Liver (tissue), 8 donors: ENCODE measurements at regions not wholly inside any gene's neighbourhood (a gene's known extent, or its start where the extent isn't known, plus 50 kb on each side); places are given as distances from the start of the nearest gene placed in this dataset.

Experiments used
- DNase-seq: peaks from one replicate; pipeline ENCODE4 v3.0.0-alpha.2; 2017; ENCODE audit warnings: low spot score
- H3K27ac ChIP-seq, 2 donors: one replicate each; pipeline ENCODE4 v1.7.0; 2013; ENCODE audit warnings: inconsistent platforms in 2 of 2, low read length in 2 of 2, control low read depth in 1 of 2, low read depth in 1 of 2, mild to moderate bottlenecking in 1 of 2
- H3K27me3 ChIP-seq, 4 donors: one replicate each; pipeline versions ENCODE4 v1.6.1 to v1.7.0; 2013; ENCODE audit warnings: low read length in 3 of 4, inconsistent platforms in 1 of 4, mild to moderate bottlenecking in 1 of 4, moderate library complexity in 1 of 4; ENCODE audit not compliant: control insufficient read depth in 4 of 4, insufficient read depth in 4 of 4
- H3K36me3 ChIP-seq, 4 donors: one replicate each; pipeline versions ENCODE4 v1.6.1 to v1.7.0; 2013; ENCODE audit warnings: low read length in 3 of 4, mild to moderate bottlenecking in 3 of 4, low read depth in 1 of 4, moderate library complexity in 1 of 4; ENCODE audit not compliant: control insufficient read depth in 4 of 4, insufficient read depth in 3 of 4
- H3K4me1 ChIP-seq, 4 donors: one replicate each; pipeline versions ENCODE4 v1.6.1 to v1.7.0; 2013; ENCODE audit warnings: low read length in 3 of 4, mild to moderate bottlenecking in 3 of 4, moderate library complexity in 1 of 4; ENCODE audit not compliant: control insufficient read depth in 4 of 4, insufficient read depth in 4 of 4
- H3K4me3 ChIP-seq, 3 donors: one replicate each; pipeline versions ENCODE4 v1.6.1 to v1.7.0; 2013; ENCODE audit warnings: low read length in 3 of 3, control low read depth in 1 of 3, low read depth in 1 of 3, mild to moderate bottlenecking in 1 of 3
- H3K9ac ChIP-seq, 2 donors: one replicate each; pipeline ENCODE4 v1.7.0; 2013; ENCODE audit warnings: low read length in 2 of 2, mild to moderate bottlenecking in 2 of 2, moderate library complexity in 2 of 2, control low read depth in 1 of 2, low read depth in 1 of 2
- H3K9me3 ChIP-seq, 4 donors: one replicate each; pipeline versions ENCODE4 v1.6.1 to v1.7.0; 2013; ENCODE audit warnings: low read length in 3 of 4; ENCODE audit not compliant: control insufficient read depth in 4 of 4
- ATF3 ChIP-seq: IDR thresholded peaks from 2 replicates; pipeline ENCODE4 v1.6.1; 2016; ENCODE audit warnings: antibody characterized with exemption
- FOXA1 ChIP-seq: IDR thresholded peaks from 2 replicates; pipeline ENCODE4 v1.6.1; 2016; ENCODE audit warnings: antibody characterized with exemption
- FOXA2 ChIP-seq: IDR thresholded peaks from 2 replicates; pipeline ENCODE4 v1.6.1; 2016; ENCODE audit warnings: antibody characterized with exemption
- GABPA ChIP-seq, 2 donors: IDR thresholded peaks in 1 of 2; conservative IDR thresholded peaks in 1 of 2; 2 replicates each; pipeline ENCODE4 v1.6.1; 2016; ENCODE audit warnings: antibody characterized with exemption in 2 of 2, mild to moderate bottlenecking in 1 of 2, moderate library complexity in 1 of 2
- HNF4A ChIP-seq, 2 donors: conservative IDR thresholded peaks; 2 replicates each; pipeline ENCODE4 v1.6.1; 2016; ENCODE audit warnings: antibody characterized with exemption in 2 of 2, mild to moderate bottlenecking in 2 of 2
- HNF4G ChIP-seq: IDR thresholded peaks from 2 replicates; pipeline ENCODE4 v1.6.1; 2016; ENCODE audit warnings: antibody characterized with exemption
- JUND ChIP-seq, 2 donors: IDR thresholded peaks; 2 replicates each; pipeline ENCODE4 v1.6.1; 2016; ENCODE audit warnings: antibody characterized with exemption in 2 of 2
- NR2F2 ChIP-seq: IDR thresholded peaks from 2 replicates; pipeline ENCODE4 v1.6.1; 2016; ENCODE audit warnings: antibody characterized with exemption
- RAD21 ChIP-seq, 2 donors: IDR thresholded peaks; 2 replicates each; pipeline ENCODE4 v1.6.1; 2016; ENCODE audit warnings: antibody characterized with exemption in 2 of 2, mild to moderate bottlenecking in 2 of 2
- REST ChIP-seq: IDR thresholded peaks from 2 replicates; pipeline ENCODE4 v1.6.1; 2016; ENCODE audit warnings: antibody characterized with exemption, mild to moderate bottlenecking
- RXRA ChIP-seq, 2 donors: IDR thresholded peaks; 2 replicates each; pipeline ENCODE4 v1.6.1; 2017 to 2018; ENCODE audit warnings: antibody characterized with exemption in 2 of 2, mild to moderate bottlenecking in 1 of 2
- SP1 ChIP-seq: IDR thresholded peaks from 2 replicates; pipeline ENCODE4 v1.6.1; 2018; ENCODE audit warnings: antibody characterized with exemption, mild to moderate bottlenecking
- TAF1 ChIP-seq: conservative IDR thresholded peaks from 2 replicates; pipeline ENCODE4 v1.6.1; 2016; ENCODE audit warnings: antibody characterized with exemption, mild to moderate bottlenecking
- YY1 ChIP-seq: IDR thresholded peaks from 2 replicates; pipeline ENCODE4 v1.6.1; 2016; ENCODE audit warnings: antibody characterized with exemption, mild to moderate bottlenecking
- ZBTB33 ChIP-seq: IDR thresholded peaks from 2 replicates; pipeline ENCODE4 v1.6.1; 2016; ENCODE audit warnings: antibody characterized with exemption
- WGBS: extraction: QIAGEN DNeasy Blood & Tissue Kit; methylation state at CpG from one replicate; pipeline ENCODE4 v1.1.7; 2013; 5-methylcytosine and 5-hydroxymethylcytosine counted together
- TF ChIP-seq, protein P1 (sequence below): IDR thresholded peaks from 2 replicates; pipeline ENCODE4 v1.6.1; 2016; ENCODE audit warnings: antibody characterized with exemption
- TF ChIP-seq, protein P2 (sequence below): fragments of 150-350 bp; IDR thresholded peaks from 2 replicates; pipeline ENCODE4 v1.5.1; 2017; ENCODE audit warnings: improper control_type of control experiment, low read depth, low read length; ENCODE audit not compliant: missing input control
- donor health status: healthy.
- donor health status: healthy.
- donor health status: healthy.
- donor health status: healthy.
- donor health status: healthy.

GRCh38 chr2:82507657-82508056 is 1951.4 kb downstream of the SUCLG1 start:
- TF ChIP-seq SP1 (no peak), ZBTB33 (no peak), FOXA1 (no peak), RXRA (IDR thresholded peaks at IDR 0.05) (no peak), FOXA2 (no peak), JUND (IDR thresholded peaks at IDR 0.05) (no peak), GABPA (IDR thresholded peaks at IDR 0.05 in 1 of 2, conservative IDR thresholded peaks at IDR 0.05 in 1 of 2) (no peak), HNF4G (no peak), NR2F2 (no peak), RAD21 (IDR thresholded peaks at IDR 0.05) (no peak), YY1 (no peak), REST (no peak)
- TF ChIP-seq, protein P1, sequence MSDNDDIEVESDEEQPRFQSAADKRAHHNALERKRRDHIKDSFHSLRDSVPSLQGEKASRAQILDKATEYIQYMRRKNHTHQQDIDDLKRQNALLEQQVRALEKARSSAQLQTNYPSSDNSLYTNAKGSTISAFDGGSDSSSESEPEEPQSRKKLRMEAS = no peak
- TF ChIP-seq, protein P2, sequence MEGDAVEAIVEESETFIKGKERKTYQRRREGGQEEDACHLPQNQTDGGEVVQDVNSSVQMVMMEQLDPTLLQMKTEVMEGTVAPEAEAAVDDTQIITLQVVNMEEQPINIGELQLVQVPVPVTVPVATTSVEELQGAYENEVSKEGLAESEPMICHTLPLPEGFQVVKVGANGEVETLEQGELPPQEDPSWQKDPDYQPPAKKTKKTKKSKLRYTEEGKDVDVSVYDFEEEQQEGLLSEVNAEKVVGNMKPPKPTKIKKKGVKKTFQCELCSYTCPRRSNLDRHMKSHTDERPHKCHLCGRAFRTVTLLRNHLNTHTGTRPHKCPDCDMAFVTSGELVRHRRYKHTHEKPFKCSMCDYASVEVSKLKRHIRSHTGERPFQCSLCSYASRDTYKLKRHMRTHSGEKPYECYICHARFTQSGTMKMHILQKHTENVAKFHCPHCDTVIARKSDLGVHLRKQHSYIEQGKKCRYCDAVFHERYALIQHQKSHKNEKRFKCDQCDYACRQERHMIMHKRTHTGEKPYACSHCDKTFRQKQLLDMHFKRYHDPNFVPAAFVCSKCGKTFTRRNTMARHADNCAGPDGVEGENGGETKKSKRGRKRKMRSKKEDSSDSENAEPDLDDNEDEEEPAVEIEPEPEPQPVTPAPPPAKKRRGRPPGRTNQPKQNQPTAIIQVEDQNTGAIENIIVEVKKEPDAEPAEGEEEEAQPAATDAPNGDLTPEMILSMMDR = no peak
- Histone ChIP-seq H3K27me3 (no peaks in the 10 kb centered on the region), H3K27ac (no peak overlapping the region), H3K4me3 (no peak overlapping the region), H3K36me3 (no peaks in the 10 kb centered on the region), H3K9ac (no peak overlapping the region), H3K4me1 (no peaks in the 10 kb centered on the region), H3K9me3 (peaks cover 0 to 4% (median under 1%) of the 10 kb centered on the region in 4 donors)
- no peak for DNase-seq
- 89% methylated on average over 11 of the region's 11 CpGs for WGBS

DNA sequence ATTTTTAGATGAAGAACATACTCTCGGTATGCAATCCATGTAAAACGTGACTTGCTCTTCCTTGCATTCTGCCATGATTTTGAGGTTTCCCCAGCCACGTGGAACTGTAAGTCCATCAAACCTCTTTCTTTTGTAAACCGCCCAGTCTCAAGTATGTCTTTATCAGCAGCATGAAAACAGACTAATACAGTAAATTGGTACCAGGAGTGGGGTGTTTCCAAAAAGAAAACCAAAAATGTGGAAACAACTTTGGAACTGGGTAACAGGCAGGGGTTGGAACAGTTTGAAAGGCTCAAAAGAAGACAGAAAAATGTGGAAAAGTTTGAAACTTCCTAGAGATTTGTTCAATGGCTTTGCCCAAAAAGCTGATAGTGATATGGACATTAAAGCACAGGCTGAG is 1957.9 kb downstream of the SUCLG1 start:
- H3K4me3 ChIP-seq = no peak overlapping the region
- TF ChIP-seq JUND (IDR thresholded peaks at IDR 0.05) = no peak
- no peak for TF ChIP-seq NR2F2
- TF ChIP-seq ATF3 = no peak
- TF ChIP-seq RXRA (IDR thresholded peaks at IDR 0.05) = no peak
- no peak for TF ChIP-seq TAF1
- no peak for TF ChIP-seq HNF4A (conservative IDR thresholded peaks at IDR 0.05)
- no peak for TF ChIP-seq GABPA (IDR thresholded peaks at IDR 0.05 in 1 of 2, conservative IDR thresholded peaks at IDR 0.05 in 1 of 2)
- no peak for TF ChIP-seq REST
- TF ChIP-seq, protein P2 = no peak
- no peak for TF ChIP-seq FOXA1
- TF ChIP-seq RAD21 (IDR thresholded peaks at IDR 0.05) = no peak
- TF ChIP-seq FOXA2 = no peak
- TF ChIP-seq HNF4G = no peak
- TF ChIP-seq, protein P1 = no peak

More for the DNA sequence above, 1957.9 kb downstream of the SUCLG1 start:
- WGBS = 79% methylated on average over 4 of the region's 4 CpGs
- H3K4me1 ChIP-seq = no peaks in the 10 kb centered on the region
- H3K36me3 ChIP-seq = no peaks in the 10 kb centered on the region
- H3K9ac ChIP-seq = no peak overlapping the region
- DNase-seq = no peak
- H3K27me3 ChIP-seq = no peaks in the 10 kb centered on the region
- H3K9me3 ChIP-seq = peaks cover 0 to 14% (median 1%) of the 10 kb centered on the region in 4 donors
- no peak overlapping the region for H3K27ac ChIP-seq
